Activated B cell treated with CpG ODN at 0.5 μM for 24 hours (primary cell): ENCODE measurements at regions not wholly inside any gene's neighbourhood (a gene's known extent, or its start where the extent isn't known, plus 50 kb on each side); places are given as distances from the start of the nearest gene placed in this dataset.

Experiments used
- ATAC-seq: fragments of 200-7000 bp; cut with Tn5 transposase; one replicate; pipeline ENCODE4 v1.10.0; 2021; ENCODE audit warnings: low read depth, mild to moderate bottlenecking, moderate library complexity
- CTCF ChIA-PET: fragments of 350-600 bp; sonication (Branson Sonifier 250); formaldehyde crosslinking; loops from one replicate; lab custom pipeline; 2021; ENCODE audit warnings: antibody characterized with exemption; lab: Charles Lee
- POLR2A ChIA-PET: fragments of 350-600 bp; sonication (Branson Sonifier 250); formaldehyde crosslinking; loops from one replicate; lab custom pipeline; 2021; ENCODE audit warnings: antibody characterized with exemption; lab: Charles Lee
- DNase-seq: peaks from one replicate; pipeline ENCODE4 v3.0.0; 2022
- H3K27ac Mint-ChIP-seq: one replicate; pipeline ENCODE4 v1.8.0; 2020; ENCODE audit warnings: mixed read lengths
- H3K27me3 Mint-ChIP-seq: one replicate; pipeline ENCODE4 v1.8.0; 2021; ENCODE audit warnings: mixed read lengths
- H3K36me3 Mint-ChIP-seq: one replicate; pipeline ENCODE4 v1.8.0; 2021; ENCODE audit warnings: low read depth, mixed read lengths
- H3K4me1 Mint-ChIP-seq: one replicate; pipeline ENCODE4 v1.8.0; 2021; ENCODE audit warnings: mixed read lengths
- H3K4me3 Mint-ChIP-seq: one replicate; pipeline ENCODE4 v1.8.0; 2020; ENCODE audit warnings: mild to moderate bottlenecking, mixed read lengths
- H3K9me3 Mint-ChIP-seq: one replicate; pipeline ENCODE4 v1.8.0; 2020; ENCODE audit warnings: mixed read lengths
- CTCF ChIP-seq: fragments of 200-600 bp; IDR thresholded peaks from one replicate; pipeline ENCODE4 v1.8.0; 2022; ENCODE audit warnings: antibody characterized with exemption, mild to moderate bottlenecking
- intact Hi-C: fragments of 100-400 bp; cut with micrococcal nuclease; formaldehyde crosslinking; loops from one replicate; pipeline ENCODE4 v1.15.1; 2024

- DNase-seq: no peak
- H3K4me3 Mint-ChIP-seq: no peak overlapping the region
- no peaks in the 10 kb centered on the region for H3K27me3 Mint-ChIP-seq
- no peak for TF ChIP-seq CTCF
- no peaks in the 10 kb centered on the region for H3K9me3 Mint-ChIP-seq
- intact Hi-C loops: no loop called here
- H3K36me3 Mint-ChIP-seq: no peaks in the 10 kb centered on the region
- H3K4me1 Mint-ChIP-seq: no peaks in the 10 kb centered on the region
- no peak for ATAC-seq
- CTCF ChIA-PET: no interaction called here
- POLR2A ChIA-PET: no interaction called here
- H3K27ac Mint-ChIP-seq: no peak overlapping the region
Observed at GRCh38 chr2:114157057-114157385, 267.1 kb downstream of the ACTR3 start.

- Mint-ChIP-seq H3K36me3 (no peaks in the 10 kb centered on the region), H3K27ac (no peak overlapping the region), H3K4me3 (no peak overlapping the region), H3K4me1 (no peaks in the 10 kb centered on the region), H3K9me3 (peaks cover 2% of the 10 kb centered on the region), H3K27me3 (no peaks in the 10 kb centered on the region)
- DNase-seq (no peak), ATAC-seq (no peak)
- intact Hi-C loops: no loop called here
- ChIA-PET CTCF (no interaction called here), POLR2A (no interaction called here)
- TF ChIP-seq CTCF: no peak
Observed at GRCh38 chr2:114160263-114160981, 270.5 kb downstream of the ACTR3 start.

GRCh38 chr2:114161371-114161770 is 271.5 kb downstream of the ACTR3 start:
- ATAC-seq: no peak
- no peak for DNase-seq
- H3K36me3 Mint-ChIP-seq: no peaks in the 10 kb centered on the region
- no peak overlapping the region for H3K4me3 Mint-ChIP-seq
- ChIA-PET CTCF (no interaction called here), POLR2A (no interaction called here)
- intact Hi-C loops: no loop called here
- no peaks in the 10 kb centered on the region for H3K4me1 Mint-ChIP-seq
- no peaks in the 10 kb centered on the region for H3K27me3 Mint-ChIP-seq
- H3K27ac Mint-ChIP-seq: no peak overlapping the region
- peaks cover 2% of the 10 kb centered on the region for H3K9me3 Mint-ChIP-seq
- TF ChIP-seq CTCF: no peak

- no peaks in the 10 kb centered on the region for H3K4me1 Mint-ChIP-seq
- ATAC-seq (no peak), DNase-seq (no peak)
- no peaks in the 10 kb centered on the region for H3K36me3 Mint-ChIP-seq
- POLR2A ChIA-PET: no interaction called here
- intact Hi-C loops: no loop called here
- H3K4me3 Mint-ChIP-seq: no peak overlapping the region
- CTCF ChIA-PET: no interaction called here
- no peak for TF ChIP-seq CTCF
- H3K9me3 Mint-ChIP-seq: peaks cover 6% of the 10 kb centered on the region
- H3K27ac Mint-ChIP-seq: no peak overlapping the region
- peaks cover 4% of the 10 kb centered on the region for H3K27me3 Mint-ChIP-seq
Observed at GRCh38 chr2:114167799-114168198, 274.6 kb upstream of the DPP10 start.

GRCh38 chr2:114170070-114170469 is 272.4 kb upstream of the DPP10 start:
- Mint-ChIP-seq H3K4me1 (no peaks in the 10 kb centered on the region), H3K36me3 (no peaks in the 10 kb centered on the region), H3K4me3 (no peak overlapping the region), H3K9me3 (peaks cover 5% of the 10 kb centered on the region), H3K27ac (no peak overlapping the region), H3K27me3 (peaks cover 6% of the 10 kb centered on the region)
- no peak for DNase-seq
- intact Hi-C loops: no loop called here
- TF ChIP-seq CTCF: no peak
- POLR2A ChIA-PET: no interaction called here
- CTCF ChIA-PET: no interaction called here
- ATAC-seq: no peak
